GM18858 (cell line): ENCODE measurements at regions not wholly inside any gene's neighbourhood (a gene's known extent, or its start where the extent isn't known, plus 50 kb on each side); places are given as distances from the start of the nearest gene placed in this dataset.
"Not testable (repeated sequence)": the region's sequence is repeated elsewhere in the genome, so short reads cannot be mapped to it uniquely, and the experiment has no call there.

ENCODE experiments used
- ATAC-seq: cut with Tn5 transposase; IDR thresholded peaks from one replicate; pipeline ENCODE4 v1.9.1; 2021; ENCODE audit not compliant: unreplicated experiment

- not testable (repeated sequence) for ATAC-seq
Observed at GRCh38 chr12:131229079-131229425, 275.3 kb downstream of the ADGRD1 start.

- ATAC-seq, result no peak
Observed at GRCh38 chr12:131229426-131230339, 276.0 kb downstream of the ADGRD1 start.

DNA sequence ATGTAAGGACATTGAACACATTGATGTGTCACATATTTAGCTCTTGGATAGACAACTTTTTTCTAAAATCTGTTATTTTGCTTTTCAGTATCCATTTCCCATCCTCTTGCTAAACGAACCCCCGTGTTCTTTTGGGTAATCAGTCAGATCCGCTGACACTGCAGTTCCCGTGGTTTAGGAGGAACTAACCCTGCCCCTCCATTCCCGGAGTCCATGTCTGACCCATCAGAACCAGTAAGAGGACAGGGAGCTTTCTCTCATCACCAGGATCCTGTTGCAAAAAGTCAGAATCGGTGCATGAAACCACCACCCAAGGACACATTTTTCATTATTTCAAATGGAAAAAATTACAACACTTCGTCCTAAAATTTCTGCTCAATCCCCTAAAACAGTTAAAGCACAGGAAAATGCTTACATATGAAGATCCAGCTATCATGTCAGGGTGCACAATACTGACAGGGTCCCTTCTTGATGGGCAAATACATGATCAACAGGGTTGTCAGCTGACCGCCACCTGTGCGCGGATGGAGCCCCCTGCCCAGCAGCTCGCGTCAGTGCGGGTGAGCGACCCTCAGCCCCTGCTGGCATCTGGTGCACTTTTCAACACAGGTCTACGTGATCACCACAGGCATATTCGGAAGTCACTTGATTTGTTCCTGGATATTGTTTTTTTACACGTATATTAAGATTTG lies 276.8 kb downstream of the ADGRD1 start:
- ATAC-seq, result no peak

- no peak for ATAC-seq
Observed at GRCh38 chr12:131231032-131231980, 277.6 kb downstream of the ADGRD1 start.

- no peak for ATAC-seq
Observed at GRCh38 chr12:131232036-131232435, 278.3 kb downstream of the ADGRD1 start.

DNA sequence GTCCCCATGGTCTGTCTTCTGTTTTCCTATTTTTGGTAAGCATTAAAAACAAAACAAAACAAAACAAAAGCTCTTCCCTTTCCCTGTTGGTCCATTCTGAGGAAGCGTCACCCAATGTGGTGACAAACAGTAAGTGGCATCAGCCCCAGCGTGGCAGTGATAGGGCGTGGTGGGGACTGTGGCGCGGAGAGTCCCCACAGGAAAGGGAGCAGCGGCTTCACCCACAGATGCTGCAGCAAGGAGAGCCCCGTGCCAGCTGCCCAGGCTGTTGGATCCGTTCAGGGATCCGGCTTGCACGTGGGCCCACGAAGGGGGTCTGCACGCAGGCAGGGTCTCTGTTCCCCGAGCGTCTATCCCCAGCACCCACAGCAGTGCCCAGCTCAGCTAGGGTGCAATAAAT lies 279.2 kb downstream of the ADGRD1 start:
- ATAC-seq, result not testable (repeated sequence)

- ATAC-seq, result not testable (repeated sequence)
Observed at GRCh38 chr12:131233850-131234789, 280.4 kb downstream of the ADGRD1 start.

DNA sequence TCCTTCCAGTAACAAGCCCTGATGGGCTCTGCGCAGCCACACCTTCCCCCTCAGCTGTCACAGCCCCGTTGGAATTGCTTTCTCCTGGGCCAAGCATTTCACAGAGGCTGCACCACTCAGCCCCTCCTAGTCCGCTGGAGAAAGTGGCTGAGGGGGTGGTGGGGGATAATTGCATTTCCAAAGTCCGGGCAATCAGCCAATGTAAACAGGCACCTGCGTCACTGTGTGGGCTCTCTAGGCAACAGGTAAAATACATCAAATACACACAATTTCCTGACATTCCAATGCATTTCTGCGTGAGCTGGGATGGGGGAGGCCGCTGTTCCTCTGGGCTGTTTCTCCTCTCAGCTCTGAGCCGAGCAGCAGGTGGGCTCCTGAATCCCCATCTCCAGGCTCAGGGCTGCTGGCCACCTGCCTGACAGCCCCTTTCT lies 281.1 kb downstream of the ADGRD1 start:
- not testable (repeated sequence) for ATAC-seq

DNA sequence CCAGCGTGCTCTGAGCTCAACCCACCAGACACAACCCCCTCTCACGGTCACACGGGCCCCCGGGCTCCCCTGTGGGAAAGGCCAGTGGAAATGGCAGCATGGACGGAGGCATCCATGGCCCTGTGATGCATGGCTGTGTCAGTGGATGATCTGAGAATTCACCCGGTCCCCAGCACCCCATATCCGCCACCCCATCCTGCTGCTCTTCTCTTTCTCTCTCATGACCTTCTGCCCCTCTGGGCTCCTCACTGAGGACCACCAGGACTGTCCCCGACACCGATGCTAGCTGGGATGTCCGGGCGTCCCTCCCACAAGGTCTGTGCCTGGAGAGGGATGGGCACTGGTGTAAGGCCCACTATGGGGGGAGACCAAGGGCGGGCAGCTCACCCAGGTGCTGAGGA lies 282.2 kb downstream of the ADGRD1 start:
- ATAC-seq, result no peak

GRCh38 chr12:131239384-131240094 lies 285.8 kb downstream of the ADGRD1 start:
- ATAC-seq, result peak; percentile 63

DNA sequence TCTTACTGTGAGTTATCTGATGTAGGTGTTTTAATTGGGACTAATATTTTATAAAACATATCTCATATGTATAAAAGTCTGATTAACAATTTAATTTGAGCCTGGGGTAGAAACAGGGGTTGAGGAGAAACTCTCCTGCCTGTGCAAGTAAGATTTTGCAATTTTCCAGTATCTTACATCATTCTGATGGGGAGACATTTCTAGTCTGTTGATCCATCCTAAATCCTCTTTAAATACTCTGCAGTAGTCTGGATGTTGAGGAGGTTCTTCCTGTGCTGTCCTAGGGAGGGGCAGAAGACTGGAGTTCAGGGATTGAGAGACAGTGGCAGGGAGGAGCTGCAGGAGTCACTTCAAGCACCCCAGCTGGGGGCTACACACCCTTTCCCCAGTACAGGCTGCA lies 287.8 kb downstream of the ADGRD1 start:
- no peak for ATAC-seq

GRCh38 chr12:131242741-131243496 lies 289.2 kb downstream of the ADGRD1 start:
- ATAC-seq, result no peak

DNA sequence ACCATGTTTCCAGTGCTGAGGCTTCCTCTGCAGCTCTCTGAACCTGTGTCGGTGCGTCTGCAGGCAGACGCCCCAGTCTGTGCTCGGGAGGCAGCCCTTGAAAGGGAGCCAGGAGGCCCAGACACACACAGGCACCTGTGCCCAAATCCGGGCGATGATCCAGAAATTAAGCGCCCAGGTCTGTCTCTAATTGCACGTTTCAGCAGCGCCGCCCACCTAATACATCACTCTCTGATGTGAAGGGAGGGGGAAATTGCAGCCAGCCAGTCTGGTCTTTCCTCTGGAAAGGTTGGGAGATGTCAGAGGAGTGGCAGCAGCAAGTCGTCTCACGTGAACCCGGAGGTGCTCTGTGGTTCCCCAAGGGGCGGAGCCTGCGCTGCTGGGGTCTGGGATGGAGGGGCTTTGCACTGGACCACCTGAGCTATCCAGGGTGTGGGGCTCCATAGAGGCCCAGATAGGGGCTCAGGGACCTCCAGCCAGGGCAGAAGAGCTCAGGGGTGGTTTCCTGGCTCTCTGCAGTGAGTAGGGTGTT lies 290.5 kb downstream of the ADGRD1 start:
- not testable (repeated sequence) for ATAC-seq

DNA sequence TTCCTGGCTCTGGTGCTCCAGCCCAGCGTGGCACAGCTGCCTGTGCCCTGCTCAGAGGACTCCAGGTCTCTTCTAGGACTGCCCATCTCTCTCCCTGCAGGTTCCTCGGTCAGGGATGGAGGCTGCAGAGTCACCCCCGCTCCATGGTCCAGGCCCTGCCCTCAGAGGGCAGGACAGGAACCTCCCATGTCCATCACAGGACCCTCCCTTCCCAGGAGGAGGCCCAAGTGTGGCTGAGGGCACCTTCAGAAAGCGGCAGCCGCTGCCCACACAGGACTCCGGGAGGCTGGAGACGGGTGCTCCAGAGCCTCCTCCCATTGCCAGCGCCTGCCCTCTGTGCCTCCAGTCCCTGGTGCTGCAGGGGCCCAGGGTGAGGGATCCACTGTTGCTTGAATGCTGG lies 291.5 kb downstream of the ADGRD1 start:
- not testable (repeated sequence) for ATAC-seq

DNA sequence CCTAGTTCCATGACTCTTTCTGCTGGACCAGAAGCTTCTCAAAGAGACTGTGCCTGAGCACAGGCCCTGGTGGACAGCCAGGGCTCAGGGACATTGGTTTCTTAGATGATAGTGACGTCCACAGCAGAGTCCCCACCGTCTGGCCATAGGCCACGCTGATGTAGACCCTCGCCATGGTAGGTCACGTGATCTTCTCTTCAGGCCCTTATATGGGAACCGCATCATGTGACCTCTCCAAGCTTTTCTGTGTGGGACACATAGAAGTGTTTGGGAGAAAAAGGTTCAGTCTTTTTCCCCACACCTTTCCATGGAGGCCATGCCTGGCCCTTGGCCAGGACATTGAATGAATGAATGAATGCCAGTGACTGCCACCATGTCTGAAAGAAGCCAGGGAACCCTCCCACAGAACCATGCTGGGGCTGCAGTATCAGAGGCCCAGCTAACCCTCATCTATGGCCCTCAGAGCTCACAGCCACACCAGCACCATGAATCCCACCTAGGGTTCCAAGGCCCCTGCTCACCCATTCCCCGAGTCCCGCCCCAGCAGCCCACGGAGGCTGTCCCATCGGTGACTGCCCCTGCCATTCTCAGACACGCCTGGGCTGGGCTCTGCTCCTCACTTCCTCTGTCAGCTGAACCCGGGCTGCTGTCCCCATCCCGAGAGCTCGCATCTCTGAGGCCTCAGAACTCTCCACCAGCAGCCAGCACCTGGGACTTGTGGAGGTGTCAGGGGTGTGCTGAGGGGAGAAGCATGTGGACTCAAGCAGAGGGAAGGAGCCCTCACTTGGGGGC lies 292.1 kb downstream of the ADGRD1 start:
- no peak for ATAC-seq

GRCh38 chr12:131247026-131247725 lies 293.5 kb downstream of the ADGRD1 start:
- not testable (repeated sequence) for ATAC-seq

- not testable (repeated sequence) for ATAC-seq
Observed at GRCh38 chr12:131247875-131248274, 294.2 kb downstream of the ADGRD1 start.
